DMS79 treated with DMSO at 0.1 percent for 48 hours (cell line): ENCODE measurements at regions not wholly inside any gene's neighbourhood (a gene's known extent, or its start where the extent isn't known, plus 50 kb on each side); places are given as distances from the start of the nearest gene placed in this dataset.
A peak's percentile ranks its signal among the peaks of the same experiment; 100 is the strongest.

Source experiments
- DNase-seq: peaks from one replicate; lab custom pipeline; 2025; lab: John Stamatoyannopoulos, UW

DNA sequence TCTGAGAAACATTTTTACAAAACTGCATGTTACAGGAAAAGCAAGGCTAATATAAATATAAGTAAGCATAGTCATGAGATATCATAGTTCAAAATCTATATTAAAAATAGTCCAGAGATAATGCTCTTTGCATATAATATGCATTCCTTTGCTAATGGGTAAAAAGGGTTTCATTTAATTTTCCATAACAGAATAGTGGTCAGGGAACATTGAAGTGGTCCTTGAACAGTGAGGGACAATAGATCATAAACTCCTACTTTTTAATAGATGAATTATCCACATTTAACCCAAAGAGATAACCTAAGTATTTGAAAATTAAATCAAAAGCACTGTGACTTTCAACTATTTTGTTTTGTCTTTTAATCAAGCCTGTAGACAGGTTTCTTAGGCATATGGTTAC lies 243.1 kb upstream of the ADGRB3 start:
- DNase-seq, result no peak

DNA sequence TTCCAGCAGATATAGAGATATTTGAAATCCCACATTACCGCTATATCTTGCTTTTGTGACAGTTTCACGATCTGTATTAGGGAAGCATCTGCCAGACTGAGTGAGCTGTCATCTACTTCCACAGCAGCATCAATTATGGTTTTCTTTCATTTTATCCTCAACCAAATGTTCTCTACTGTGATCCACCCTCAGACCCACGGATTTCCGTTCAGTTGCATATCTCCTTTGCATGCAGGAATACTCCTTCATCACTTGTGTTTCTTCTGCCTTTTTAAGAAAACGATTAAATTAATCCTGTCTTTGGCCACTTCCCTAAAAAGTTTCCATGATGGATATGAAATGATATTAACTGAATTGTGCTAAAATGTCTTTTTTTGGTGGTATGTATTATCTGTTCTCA lies 262.1 kb upstream of the ADGRB3 start:
- DNase-seq, result no peak

DNA sequence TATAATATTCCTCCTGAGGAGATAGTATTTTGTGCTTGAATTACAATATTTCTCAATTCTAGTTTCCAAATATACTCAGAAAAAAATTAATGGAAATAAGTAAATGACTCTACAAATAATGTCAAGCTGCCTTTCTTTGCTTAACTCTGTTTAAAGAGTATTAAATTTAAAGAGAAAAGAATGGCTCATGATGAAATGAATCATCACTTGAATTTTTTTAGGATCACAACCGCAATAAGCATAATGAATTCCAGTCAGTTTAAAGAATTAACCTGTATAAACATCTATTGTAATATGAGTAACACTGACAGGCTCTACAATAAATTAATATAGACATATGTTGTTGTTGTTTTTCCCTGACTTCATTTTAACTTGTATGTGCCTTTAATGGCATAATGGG lies 266.2 kb upstream of the ADGRB3 start:
- no peak for DNase-seq

DNA sequence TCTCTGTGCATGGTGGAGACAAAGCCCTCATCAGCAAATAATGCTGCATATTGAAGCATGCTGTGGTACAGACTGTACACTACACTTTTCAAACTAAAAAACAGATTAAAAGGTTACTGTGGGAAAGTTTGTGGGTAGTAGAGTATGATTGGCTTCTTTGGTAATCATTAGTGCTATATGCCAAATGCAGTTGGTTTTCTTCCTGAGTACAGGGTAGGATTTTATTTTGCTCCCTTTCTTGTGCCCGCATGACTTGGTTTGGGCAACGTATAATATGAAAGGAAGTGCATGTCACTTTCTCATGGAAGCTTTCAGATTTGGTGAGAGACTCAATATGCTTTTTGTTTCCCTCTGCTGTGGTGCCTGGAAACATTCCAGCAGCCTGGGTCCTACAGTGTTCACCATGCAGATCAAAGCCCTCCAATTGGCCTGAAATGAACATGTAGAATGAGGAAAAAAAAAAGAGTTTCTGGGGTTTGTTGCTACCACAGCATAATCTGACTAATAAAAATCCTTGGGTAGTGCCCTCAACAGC lies 270.7 kb upstream of the ADGRB3 start:
- no peak for DNase-seq

DNA sequence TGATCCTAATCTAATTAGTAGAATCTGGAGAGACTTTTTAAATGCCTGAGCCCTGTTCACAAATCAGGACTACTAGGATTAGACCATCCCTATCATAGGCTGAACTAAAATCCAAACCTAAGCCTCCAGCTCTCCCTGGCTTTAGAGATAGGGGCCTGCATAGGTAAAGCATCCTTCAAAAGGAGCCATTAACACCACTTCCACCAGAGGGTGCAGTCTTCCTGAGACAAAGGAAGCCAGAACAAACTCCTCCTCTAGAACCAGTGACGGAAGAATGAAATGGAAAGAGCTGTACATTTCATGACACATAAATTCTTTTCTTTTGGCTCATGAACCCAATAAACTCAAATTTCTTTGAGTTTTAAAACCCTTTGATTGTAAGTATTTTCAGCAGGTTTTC lies 291.2 kb upstream of the ADGRB3 start:
- DNase-seq, result peak; percentile 3

DNA sequence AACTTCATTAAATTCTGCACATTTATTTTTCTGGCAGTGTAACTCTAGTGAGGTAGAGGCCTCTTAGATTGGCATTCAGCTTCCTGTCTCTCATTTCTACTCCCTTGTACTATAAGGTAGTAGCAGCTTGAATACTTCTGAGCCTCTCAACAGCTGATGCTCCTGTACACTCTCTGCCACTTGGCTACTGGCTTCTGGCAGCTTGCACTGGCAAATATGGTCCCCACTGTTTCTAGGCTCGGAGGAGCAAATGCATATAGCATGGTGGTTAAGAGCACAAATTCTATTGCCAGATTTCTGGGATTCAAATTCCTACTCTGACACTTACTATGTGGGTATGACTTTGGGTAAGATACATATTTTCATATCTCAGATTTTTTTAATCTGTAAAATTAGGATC lies 292.8 kb upstream of the ADGRB3 start:
- DNase-seq, result no peak

DNA sequence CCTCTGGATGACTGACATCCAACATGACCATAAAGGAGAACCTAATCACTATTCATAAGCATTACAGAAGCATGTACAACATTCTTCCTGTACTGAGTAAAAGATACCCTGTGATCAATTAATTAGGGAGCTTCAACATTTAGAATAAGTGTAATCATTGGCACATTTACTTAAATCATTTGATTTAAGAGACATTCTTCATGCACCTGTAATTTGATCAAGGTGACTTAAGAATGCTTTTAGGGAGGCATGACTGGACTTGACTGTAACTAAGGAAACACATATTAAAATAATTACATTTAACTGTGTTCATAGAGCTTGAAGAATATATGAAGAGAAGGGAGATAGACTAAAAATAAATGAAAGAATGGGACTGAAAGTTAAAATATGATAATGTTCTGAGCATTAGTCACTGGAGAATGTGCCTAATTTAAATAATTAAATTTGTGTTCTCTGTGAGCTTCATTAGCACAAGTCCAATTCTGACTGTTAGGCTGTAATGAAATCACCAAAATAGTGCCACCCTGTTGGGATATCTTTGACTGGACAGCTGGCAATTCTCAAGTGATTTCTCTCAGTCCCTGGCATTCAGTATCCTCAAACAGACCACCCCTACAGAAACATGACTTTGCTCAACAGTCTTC lies 295.5 kb upstream of the ADGRB3 start:
- no peak for DNase-seq

DNA sequence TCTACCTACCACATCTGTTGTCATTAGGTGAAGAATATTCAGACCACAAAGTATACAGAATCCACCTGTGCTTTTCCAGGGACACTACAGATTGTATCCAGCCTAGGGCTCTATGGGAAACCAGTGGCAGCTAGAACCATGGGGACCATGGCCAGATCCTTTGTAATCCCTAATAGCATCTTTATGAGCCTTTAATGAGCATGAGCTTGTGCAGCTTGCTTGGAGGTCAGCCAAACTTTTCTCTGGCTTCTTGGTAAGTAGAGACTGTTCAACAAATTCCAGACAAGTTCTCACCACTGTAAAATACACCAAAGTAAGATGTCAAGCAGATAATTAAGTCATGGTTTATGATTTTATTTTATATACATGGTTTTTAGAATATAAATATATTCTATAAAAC lies 301.6 kb upstream of the ADGRB3 start:
- DNase-seq, result no peak

DNA sequence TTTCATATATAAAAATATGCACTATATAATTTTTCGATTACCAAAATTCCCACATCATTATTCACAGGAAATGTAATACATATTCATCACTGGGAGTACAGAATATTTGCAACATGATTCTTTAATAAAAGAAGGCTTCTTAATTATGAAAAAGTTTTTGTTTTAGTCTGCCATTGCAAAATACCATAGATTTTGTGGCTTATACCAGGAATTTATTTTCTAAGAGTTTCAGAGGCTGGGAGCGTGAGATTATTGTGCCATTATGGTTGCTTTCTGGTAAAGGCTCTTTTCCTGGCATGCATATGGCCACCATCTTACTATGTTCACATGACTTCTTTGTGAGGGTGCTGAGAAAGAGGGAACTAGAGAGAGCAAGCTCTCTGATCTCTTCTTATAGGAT lies 306.9 kb upstream of the ADGRB3 start:
- DNase-seq, result no peak

DNA sequence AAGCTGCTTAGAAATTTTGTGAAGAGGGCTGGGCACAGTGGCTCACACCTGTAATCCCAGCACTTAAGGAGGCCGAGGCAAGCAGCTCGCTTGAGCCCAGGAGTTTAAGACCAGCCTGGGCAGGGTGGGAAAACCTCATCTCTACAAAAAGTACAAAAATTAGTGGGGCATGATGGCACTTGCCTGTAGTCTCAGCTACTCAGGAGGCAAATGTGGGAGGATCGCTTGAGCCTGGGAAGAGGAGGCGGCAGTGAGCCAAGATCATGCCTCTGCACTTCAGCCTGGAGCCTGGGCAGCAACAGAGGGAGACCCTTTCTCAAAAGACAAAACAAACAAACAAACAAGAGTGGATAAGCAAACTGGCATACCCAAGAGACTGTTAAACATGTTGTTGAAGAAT lies 308.3 kb upstream of the ADGRB3 start:
- DNase-seq, result no peak

DNA sequence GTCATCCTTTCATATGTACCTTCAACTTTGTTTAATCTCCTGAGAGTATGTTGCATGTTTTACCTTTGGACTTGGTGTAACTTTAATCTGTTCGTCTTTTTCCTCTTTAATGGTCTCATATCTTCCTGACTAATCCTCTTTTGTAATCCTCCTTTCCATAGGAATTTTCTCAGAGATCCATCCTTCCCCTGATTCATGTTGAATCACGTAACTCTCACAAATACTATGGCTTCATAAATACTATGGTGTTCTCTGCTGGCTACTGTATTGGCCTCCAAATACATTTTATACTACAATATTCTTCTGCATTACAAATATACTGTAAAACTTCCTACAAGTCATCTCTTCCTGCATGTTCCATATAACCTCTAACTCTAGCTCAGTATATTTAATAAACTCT lies 317.7 kb upstream of the ADGRB3 start:
- no peak for DNase-seq

DNA sequence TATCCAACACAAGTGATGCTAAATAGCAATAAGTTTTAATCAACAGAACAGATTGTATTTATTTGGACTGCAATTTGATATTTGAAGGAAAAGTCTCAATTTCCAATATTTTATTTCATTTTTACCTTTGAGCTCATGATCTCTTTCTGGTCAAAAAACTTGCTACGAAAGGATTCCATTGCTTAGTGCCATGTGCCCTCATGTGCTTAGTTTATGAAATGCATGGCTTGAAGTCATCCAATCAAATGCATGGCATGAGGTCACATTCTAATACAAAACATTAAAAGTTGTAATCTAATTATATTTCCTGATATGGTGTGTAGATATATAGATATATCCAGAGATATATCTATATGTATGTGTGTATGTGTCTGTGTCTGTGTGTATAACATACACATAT lies 321.2 kb upstream of the ADGRB3 start:
- DNase-seq, result no peak

DNA sequence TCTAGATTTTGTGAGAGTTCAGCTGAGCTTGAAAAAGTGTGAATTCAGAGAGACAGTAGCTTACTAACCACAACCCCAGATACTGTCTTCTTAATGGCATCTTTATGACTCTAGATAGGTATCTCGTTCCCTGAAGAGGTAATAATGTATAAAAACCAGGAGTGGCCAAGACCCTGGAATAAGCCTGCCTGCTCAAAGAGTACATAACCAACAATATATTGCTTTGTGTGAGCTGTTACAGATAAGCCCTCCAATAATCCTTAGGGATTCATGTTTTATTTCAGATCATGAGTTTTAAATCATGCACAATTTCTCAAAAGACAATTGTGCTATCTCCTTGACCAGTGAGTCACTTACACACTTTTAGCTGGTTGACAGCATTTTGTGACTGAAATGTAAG lies 327.8 kb upstream of the ADGRB3 start:
- no peak for DNase-seq

DNA sequence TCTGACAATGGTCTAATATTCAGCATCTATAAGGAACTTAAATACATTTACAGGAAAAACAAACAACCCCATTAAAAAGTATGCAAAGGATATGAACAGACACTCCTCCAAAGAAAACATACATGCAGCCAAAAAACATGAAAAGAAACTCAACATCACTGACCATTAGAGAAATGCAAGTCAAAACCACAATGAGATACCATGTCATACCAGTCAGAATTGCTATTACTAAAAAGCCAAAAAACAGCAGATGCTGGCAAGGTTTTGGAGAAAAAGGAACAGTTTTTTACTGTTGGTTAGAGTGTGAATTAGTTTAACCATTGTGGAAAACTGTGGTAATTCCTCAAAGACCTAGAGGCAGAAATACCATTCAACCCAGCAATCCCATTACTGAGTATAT lies 339.0 kb upstream of the ADGRB3 start:
- no peak for DNase-seq

DNA sequence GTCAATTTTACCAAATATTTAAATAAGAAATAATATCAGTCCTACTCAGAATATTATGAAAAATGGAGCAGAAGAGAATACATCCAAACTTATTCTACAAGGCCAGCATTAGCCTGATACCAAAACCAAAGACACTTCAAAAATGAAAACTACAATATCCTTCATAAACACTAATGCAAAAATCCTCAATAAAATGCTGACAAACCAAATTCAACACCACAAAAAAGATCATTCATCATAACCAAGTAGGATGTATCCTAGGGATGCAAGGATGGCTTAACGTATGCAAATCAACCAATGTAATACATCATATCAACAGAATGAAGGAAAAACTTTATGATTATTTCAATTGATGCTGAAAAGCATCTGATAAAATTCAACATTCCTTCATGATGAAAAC lies 352.4 kb upstream of the ADGRB3 start:
- DNase-seq, result no peak

DNA sequence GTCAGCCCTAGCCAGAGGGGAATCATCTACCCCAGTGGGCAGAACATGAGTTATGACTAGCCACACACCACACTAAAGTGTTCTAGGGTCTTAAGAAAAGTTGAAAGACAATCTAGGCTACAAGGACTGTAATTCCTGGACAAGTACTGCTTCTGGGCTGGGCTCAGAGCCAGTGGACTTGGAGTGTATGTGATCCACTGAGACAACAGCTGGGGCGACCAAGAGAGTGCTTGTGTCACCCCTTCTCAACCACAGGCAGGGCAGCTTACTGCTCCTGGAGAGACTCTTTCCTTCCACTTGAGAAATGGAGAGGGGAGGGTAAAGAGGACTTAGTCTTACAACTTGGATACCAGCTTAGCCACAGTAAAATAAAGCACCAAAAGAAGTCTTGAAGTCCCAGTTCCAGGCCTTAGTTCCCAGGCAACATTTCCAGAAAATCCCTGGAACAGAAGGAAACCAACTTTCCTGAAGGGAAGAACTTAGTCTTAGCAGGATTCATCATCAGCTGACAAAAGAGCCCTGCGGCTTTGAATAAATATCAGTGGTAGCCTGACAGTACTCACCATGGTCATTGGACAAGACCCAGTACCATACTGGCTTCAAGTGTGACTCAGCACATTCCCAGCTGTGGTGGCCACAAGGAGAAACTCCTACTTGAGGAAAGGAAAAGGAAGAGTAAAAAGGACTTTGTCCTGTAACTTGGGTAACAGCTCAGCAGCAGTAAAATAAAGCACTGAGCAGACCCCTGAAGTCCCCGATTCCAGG lies 355.1 kb upstream of the ADGRB3 start:
- DNase-seq, result no peak

DNA sequence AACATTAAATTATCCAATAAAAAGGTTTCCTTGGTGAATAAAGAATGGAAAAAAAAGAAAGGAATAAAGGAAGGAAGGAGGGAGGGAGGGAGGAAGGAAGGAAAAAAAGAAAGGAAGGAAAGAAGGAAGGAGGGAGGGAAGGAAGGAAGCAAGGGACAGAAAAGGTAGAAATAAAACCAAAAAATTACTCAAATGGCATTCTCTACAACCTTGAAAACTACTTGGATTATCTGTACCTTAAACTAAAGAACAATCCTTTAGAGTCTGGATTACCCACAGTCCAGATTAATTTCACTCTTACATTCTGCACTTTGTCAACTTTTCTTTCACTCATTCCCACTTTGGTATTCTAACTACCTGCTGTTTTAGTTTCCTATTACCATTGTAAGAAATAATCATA lies 361.8 kb upstream of the ADGRB3 start:
- DNase-seq, result no peak

DNA sequence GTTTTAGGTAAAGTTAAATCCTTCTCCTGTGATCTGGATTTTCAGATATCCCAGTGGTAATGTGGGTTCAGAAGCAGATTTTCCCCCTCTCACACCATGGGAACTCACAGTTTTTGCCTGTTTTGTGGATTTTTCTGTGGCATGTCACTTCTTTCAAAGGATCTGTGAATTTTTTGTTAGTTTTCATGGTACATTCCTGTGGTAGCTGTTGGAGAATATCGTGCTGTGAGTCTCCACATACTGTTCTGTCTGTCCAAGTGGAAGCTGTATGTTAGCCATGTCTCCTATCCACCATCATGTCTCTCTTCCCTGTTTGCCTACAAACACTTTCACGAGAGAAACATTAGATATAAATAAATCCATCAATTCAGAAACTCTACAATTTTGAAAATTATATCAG lies 378.7 kb upstream of the ADGRB3 start:
- DNase-seq, result no peak

DNA sequence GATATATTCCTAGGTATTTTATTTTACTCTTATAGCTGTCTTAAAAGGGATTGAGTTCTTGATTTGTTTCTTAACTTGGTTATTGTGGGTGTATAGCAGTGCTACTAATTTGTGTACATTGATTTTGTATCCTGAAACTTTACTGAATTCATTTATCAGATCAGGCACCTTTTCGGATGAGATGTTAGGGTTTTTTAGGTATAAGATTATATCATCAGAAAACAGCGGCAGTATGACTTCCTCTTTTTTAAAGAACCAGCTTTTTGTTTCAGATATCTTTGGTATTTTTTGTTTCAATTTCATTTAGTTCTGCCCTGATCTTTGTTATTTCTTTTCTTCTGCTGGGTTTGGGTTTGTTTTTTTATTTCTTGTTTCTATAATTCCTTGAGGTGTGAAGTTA lies 382.4 kb upstream of the ADGRB3 start:
- DNase-seq, result no peak

DNA sequence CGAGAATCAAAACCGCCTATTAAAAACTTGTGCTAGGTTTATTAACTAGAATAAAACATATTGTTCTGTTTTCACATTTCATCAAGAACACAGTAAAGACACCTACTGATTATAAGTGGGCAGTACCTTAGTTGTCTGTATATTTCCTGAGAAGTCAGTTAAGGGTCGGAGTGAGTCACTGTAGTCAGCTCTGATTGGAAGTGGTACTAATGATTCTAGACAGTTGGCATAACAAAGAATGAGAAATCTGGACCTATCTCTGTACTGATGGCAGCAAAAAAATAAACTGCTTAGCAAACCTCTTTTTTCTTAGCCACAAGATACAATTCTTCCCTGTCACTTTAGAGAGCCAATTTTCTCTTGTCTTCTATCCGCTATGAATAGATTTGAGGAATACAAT lies 387.3 kb upstream of the ADGRB3 start:
- DNase-seq, result no peak

DNA sequence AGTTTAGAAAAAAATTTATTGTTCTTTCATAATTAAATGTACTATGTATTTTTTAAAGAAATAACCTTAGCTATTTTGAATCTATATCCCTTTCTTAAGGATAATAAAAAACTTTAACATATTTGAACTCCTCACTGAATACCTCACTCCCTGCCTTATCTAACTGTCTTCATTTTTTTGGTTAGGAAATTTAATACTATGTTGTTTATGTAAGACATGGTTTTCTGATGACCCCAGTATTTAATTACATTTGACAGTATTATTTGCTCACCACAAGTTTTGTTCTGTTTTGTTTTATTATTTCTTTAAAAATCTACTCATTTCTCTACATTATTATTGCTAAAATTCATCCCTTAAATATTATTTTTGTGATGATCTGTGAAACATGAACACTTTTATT lies 394.4 kb upstream of the ADGRB3 start:
- no peak for DNase-seq

DNA sequence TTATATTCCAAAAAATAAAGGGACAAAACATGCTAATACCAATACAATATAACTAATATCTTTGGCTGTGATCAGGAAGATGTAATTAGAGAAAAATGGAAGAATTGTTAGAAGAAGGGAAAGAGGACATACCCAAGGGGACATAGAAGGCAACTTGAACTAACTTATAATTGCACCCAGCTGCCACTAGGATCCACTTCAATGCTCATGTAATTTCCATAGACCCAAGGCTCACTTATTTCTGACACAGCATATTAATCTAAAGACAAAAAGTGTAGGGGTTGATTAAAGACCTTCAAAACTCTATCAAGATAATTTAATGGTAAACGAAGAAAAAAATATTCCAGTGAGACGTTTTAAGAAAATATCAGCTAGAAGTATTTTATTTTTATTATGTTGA lies 396.0 kb upstream of the ADGRB3 start:
- no peak for DNase-seq

DNA sequence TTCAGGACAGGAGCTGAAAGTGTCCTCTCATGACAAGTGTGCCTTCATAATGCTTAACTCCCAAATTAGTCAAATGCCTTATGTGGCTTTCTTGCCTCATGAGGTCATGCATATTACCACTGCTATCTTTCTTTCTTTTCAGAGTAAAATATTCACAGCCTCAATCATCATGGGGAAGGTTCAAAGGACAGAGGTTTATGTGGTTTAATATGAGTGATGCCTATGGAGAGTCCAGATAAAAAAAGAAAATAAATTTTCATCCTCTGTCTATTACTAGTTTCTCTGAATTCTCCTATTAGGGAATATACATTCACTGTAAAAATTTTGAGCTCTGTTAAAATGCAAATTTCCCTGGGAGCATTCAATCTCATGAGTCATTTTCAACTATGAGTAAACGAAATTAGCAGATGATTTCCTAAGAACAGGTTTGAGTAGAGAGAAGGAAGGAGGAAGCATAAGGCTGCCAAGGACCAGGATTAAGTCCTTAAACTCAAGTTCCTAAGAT lies 396.9 kb upstream of the ADGRB3 start:
- no peak for DNase-seq

DNA sequence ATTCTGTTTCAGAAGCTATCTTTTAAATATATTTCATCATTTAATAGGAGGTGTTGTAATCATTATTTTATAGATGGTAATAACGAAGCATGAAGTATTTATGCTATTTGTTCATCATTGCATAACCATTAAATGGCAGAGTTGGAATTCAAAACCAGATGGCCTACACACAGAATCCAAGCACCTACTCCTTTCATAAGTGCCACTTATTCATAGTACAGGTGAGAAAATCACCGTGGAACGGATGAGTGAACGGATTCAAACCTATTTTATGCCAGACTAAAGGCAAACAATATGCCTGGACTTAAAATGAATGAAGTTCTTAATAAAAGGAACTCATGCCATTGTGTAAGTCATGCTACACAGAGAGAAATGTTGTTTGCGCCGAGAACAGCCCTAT lies 397.9 kb upstream of the ADGRB3 start:
- DNase-seq, result no peak
